ENCODE measurements at regions not wholly inside any gene's neighbourhood (a gene's known extent, or its start where the extent isn't known, plus 50 kb on each side); places are given as distances from the start of the nearest gene placed in this dataset.

DNA sequence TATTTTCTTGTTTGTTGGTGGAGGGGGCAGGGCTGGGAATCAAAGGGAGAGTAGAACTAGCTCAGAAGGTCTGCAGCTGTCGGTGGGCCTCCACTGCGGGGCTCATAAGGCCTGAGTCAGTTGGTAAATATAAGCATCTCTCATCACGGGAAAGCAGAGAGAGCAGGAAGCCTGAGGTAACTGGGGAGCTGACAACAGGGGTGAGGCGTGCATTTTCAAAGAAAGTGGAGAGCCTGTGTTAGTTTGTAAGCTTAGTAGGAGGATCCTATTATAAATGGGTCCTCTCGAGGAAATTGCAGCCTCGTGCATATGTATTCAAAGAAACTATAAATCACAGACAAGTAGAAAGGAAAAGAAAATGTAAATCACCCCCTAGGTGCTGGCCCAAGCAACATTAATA is 221.0 kb upstream of the CDH13 start:
- TF ChIP-seq POLR2A (IDR thresholded peaks at IDR 0.05), result no peak
- TF ChIP-seq, protein P1, sequence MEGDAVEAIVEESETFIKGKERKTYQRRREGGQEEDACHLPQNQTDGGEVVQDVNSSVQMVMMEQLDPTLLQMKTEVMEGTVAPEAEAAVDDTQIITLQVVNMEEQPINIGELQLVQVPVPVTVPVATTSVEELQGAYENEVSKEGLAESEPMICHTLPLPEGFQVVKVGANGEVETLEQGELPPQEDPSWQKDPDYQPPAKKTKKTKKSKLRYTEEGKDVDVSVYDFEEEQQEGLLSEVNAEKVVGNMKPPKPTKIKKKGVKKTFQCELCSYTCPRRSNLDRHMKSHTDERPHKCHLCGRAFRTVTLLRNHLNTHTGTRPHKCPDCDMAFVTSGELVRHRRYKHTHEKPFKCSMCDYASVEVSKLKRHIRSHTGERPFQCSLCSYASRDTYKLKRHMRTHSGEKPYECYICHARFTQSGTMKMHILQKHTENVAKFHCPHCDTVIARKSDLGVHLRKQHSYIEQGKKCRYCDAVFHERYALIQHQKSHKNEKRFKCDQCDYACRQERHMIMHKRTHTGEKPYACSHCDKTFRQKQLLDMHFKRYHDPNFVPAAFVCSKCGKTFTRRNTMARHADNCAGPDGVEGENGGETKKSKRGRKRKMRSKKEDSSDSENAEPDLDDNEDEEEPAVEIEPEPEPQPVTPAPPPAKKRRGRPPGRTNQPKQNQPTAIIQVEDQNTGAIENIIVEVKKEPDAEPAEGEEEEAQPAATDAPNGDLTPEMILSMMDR (IDR thresholded peaks at IDR 0.05), result no peak
- no peak for TF ChIP-seq POLR2AphosphoS5 (IDR thresholded peaks at IDR 0.05)
- no peak for TF ChIP-seq EP300 (IDR thresholded peaks at IDR 0.05)

Measured in sigmoid colon (tissue), 4 donors.